H9 (cell line): ENCODE measurements at regions not wholly inside any gene's neighbourhood (a gene's known extent, or its start where the extent isn't known, plus 50 kb on each side); places are given as distances from the start of the nearest gene placed in this dataset.
A peak's percentile ranks its signal among the peaks of the same experiment; 100 is the strongest.

Source experiments
- DNase-seq: peaks from one replicate; pipeline ENCODE4 v3.0.0-alpha.2; 2017
- H2AFZ ChIP-seq: one replicate; pipeline ENCODE4 v1.6.1; 2013; ENCODE audit warnings: mild to moderate bottlenecking, low read length, control low read depth, moderate library complexity
- H2AK5ac ChIP-seq: 2 replicates; pipeline ENCODE4 v1.6.1; 2013; ENCODE audit warnings: low read length, control low read depth, mixed read lengths; ENCODE audit not compliant: insufficient read length
- H2BK120ac ChIP-seq: one replicate; pipeline ENCODE4 v1.6.1; 2013; ENCODE audit warnings: low read depth, mild to moderate bottlenecking, low read length, control low read depth, inconsistent platforms; ENCODE audit not compliant: poor library complexity, severe bottlenecking
- H2BK12ac ChIP-seq: 2 replicates; pipeline ENCODE4 v1.6.1; 2013; ENCODE audit warnings: low read length, control low read depth, mixed read lengths, low read depth; ENCODE audit not compliant: insufficient read length
- H2BK15ac ChIP-seq: 2 replicates; pipeline ENCODE4 v1.6.1; 2013; ENCODE audit warnings: low read depth, low read length, control low read depth
- H2BK20ac ChIP-seq: one replicate; pipeline ENCODE4 v1.6.1; 2013; ENCODE audit warnings: low read depth, mild to moderate bottlenecking, low read length, control low read depth, inconsistent platforms; ENCODE audit not compliant: poor library complexity, severe bottlenecking
- H2BK5ac ChIP-seq: 2 replicates; pipeline ENCODE4 v1.6.1; 2013; ENCODE audit warnings: low read length, control low read depth, mixed read lengths; ENCODE audit not compliant: insufficient read length
- H3K14ac ChIP-seq: 2 replicates; pipeline ENCODE4 v1.6.1; 2013; ENCODE audit warnings: low read length, control low read depth; ENCODE audit not compliant: insufficient read depth
- H3K18ac ChIP-seq: 2 replicates; pipeline ENCODE4 v1.6.1; 2013; ENCODE audit warnings: low read depth, mild to moderate bottlenecking, mixed read lengths, low read length, control low read depth; ENCODE audit not compliant: insufficient read length
- H3K23ac ChIP-seq: 2 replicates; pipeline ENCODE4 v1.6.1; 2013; ENCODE audit warnings: low read length, control low read depth, mixed read lengths, low read depth; ENCODE audit not compliant: insufficient read length
- H3K23me2 ChIP-seq: 2 replicates; pipeline ENCODE4 v1.6.1; 2013; ENCODE audit warnings: low read depth, mild to moderate bottlenecking, mixed read lengths, low read length, control low read depth; ENCODE audit not compliant: insufficient read length, poor library complexity, severe bottlenecking
- H3K27ac ChIP-seq: 2 replicates; pipeline ENCODE4 v1.5.1; 2013; ENCODE audit warnings: low read length, control low read depth, mixed read lengths, low read depth; ENCODE audit not compliant: insufficient read length
- H3K27me3 ChIP-seq: 2 replicates; pipeline ENCODE4 v1.6.1; 2013; ENCODE audit warnings: low read length, control low read depth, inconsistent platforms; ENCODE audit not compliant: insufficient read depth
- H3K4ac ChIP-seq: 2 replicates; pipeline ENCODE4 v1.6.1; 2013; ENCODE audit warnings: low read depth, mild to moderate bottlenecking, control low read depth, inconsistent platforms, low read length, moderate library complexity
- H3K4me1 ChIP-seq: 2 replicates; pipeline ENCODE4 v1.6.1; 2013; ENCODE audit warnings: low read length, control low read depth, inconsistent platforms; ENCODE audit not compliant: insufficient read depth
- H3K4me2 ChIP-seq: 2 replicates; pipeline ENCODE4 v1.6.1; 2013; ENCODE audit warnings: low read length, control low read depth, mixed read lengths; ENCODE audit not compliant: insufficient read length, insufficient read depth
- H3K56ac ChIP-seq: 2 replicates; pipeline ENCODE4 v1.6.1; 2013; ENCODE audit warnings: low read depth, mild to moderate bottlenecking, mixed read lengths, low read length, control low read depth; ENCODE audit not compliant: insufficient read length
- H3K79me1 ChIP-seq: 2 replicates; pipeline ENCODE4 v1.6.1; 2013; ENCODE audit warnings: low read depth, mild to moderate bottlenecking, moderate library complexity, low read length, control low read depth, inconsistent platforms; ENCODE audit not compliant: insufficient read depth, poor library complexity, severe bottlenecking
- H3K79me2 ChIP-seq: 2 replicates; pipeline ENCODE4 v1.6.1; 2013; ENCODE audit warnings: low read length, control low read depth, inconsistent platforms; ENCODE audit not compliant: insufficient read depth
- H3K9ac ChIP-seq: 2 replicates; pipeline ENCODE4 v1.6.1; 2013; ENCODE audit warnings: low read length, control low read depth, mixed read lengths; ENCODE audit not compliant: insufficient read length; ENCODE audit errors: extremely low read depth
- H3K9me3 ChIP-seq: one replicate; pipeline ENCODE4 v1.6.1; 2013; ENCODE audit warnings: low read depth, low read length, inconsistent platforms; ENCODE audit not compliant: control insufficient read depth
- H3T11ph ChIP-seq: one replicate; pipeline ENCODE4 v1.6.1; 2013; ENCODE audit warnings: mild to moderate bottlenecking, low read length, control low read depth, inconsistent platforms
- H4K20me1 ChIP-seq: one replicate; pipeline ENCODE4 v1.6.1; 2013; ENCODE audit not compliant: control insufficient read depth, insufficient read length, insufficient read depth
- H4K5ac ChIP-seq: 2 replicates; pipeline ENCODE4 v1.6.1; 2013; ENCODE audit warnings: low read depth, mild to moderate bottlenecking, mixed read lengths, low read length, control low read depth; ENCODE audit not compliant: insufficient read length
- H4K8ac ChIP-seq: replicated peaks from 2 replicates; pipeline ENCODE4 v1.6.1; 2013; ENCODE audit warnings: low read length, control low read depth, mixed read lengths, low read depth; ENCODE audit not compliant: insufficient read length
- H4K91ac ChIP-seq: 2 replicates; pipeline ENCODE4 v1.6.1; 2013; ENCODE audit warnings: low read depth, mild to moderate bottlenecking, moderate library complexity, mixed read lengths, low read length, control low read depth; ENCODE audit not compliant: insufficient read length
- H3K27ac Mint-ChIP-seq, 3 experiments: 2 replicates in 2 of 3; 3 replicates in 1 of 3; pipeline ENCODE4 v1.8.0; 2020 to 2021; ENCODE audit warnings: mixed read lengths in 3 of 3, mild to moderate bottlenecking in 1 of 3, moderate library complexity in 1 of 3
- H3K27me3 Mint-ChIP-seq: 2 replicates; pipeline ENCODE4 v1.8.0; 2021; ENCODE audit warnings: low read depth, mild to moderate bottlenecking, moderate library complexity, mixed read lengths
- H3K36me3 Mint-ChIP-seq, 3 experiments: 2 replicates in 2 of 3; 3 replicates in 1 of 3; pipeline ENCODE4 v1.8.0; 2020 to 2021; ENCODE audit warnings: low read depth in 3 of 3, mixed read lengths in 3 of 3; ENCODE audit not compliant: insufficient read depth in 1 of 3
- H3K4me1 Mint-ChIP-seq, 2 experiments: 2 replicates each; pipeline ENCODE4 v1.8.0; 2020; ENCODE audit warnings: mixed read lengths in 2 of 2
- H3K4me3 Mint-ChIP-seq, 2 experiments: 2 replicates in 1 of 2; 3 replicates in 1 of 2; pipeline ENCODE4 v1.8.0; 2020 to 2021; ENCODE audit warnings: mild to moderate bottlenecking in 2 of 2, mixed read lengths in 2 of 2, moderate library complexity in 1 of 2
- H3K9me3 Mint-ChIP-seq, 2 experiments: 2 replicates in 1 of 2; 3 replicates in 1 of 2; pipeline ENCODE4 v1.8.0; 2020; ENCODE audit warnings: mild to moderate bottlenecking in 2 of 2, mixed read lengths in 2 of 2, moderate library complexity in 1 of 2
- CTCF ChIP-seq: fragments of 200-600 bp; sonication (generic); conservative IDR thresholded peaks from 3 replicates; pipeline ENCODE4 v1.8.0; 2021; ENCODE audit warnings: antibody characterized with exemption, mild to moderate bottlenecking
- WGBS: extraction: QIAGEN DNeasy Blood & Tissue Kit; methylation state at CpG from one replicate; pipeline ENCODE4 v1.1.7; 2013; ENCODE audit warnings: missing lambda C conversion rate, low lambda C conversion rate, mixed read lengths; ENCODE audit not compliant: insufficient read length; ENCODE audit errors: extremely low coverage; 5-methylcytosine and 5-hydroxymethylcytosine counted together

GRCh38 chr22:49533886-49534285, 293.8 kb downstream of the BRD1 start:
- Histone ChIP-seq H2BK20ac (no peak overlapping the region), H3K79me2 (no peaks in the 10 kb centered on the region), H3K4me1 (peaks cover 8% of the 10 kb centered on the region; the same call in 1 of the 2 replicates), H4K20me1 (no peaks in the 10 kb centered on the region), H3K9me3 (no peaks in the 10 kb centered on the region), H3K56ac (no peak overlapping the region), H4K8ac (no peak overlapping the region), H3T11ph (no peak overlapping the region), H3K4ac (no peak overlapping the region), H3K14ac (no peak overlapping the region), H2BK15ac (no peak overlapping the region), H3K18ac (no peak overlapping the region), H3K9ac (no peak overlapping the region), H3K27ac (no peak overlapping the region), H3K4me2 (no peak overlapping the region), H2BK5ac (no peak overlapping the region), H4K5ac (no peak overlapping the region), H3K23ac (no peak overlapping the region), H2BK120ac (no peak overlapping the region), H4K91ac (no peak overlapping the region), H3K79me1 (no peaks in the 10 kb centered on the region), H3K27me3 (no peaks in the 10 kb centered on the region), H3K23me2 (peaks cover 3% of the 10 kb centered on the region), H2AK5ac (no peak overlapping the region), H2BK12ac (no peak overlapping the region), H2AFZ (no peak overlapping the region)
- peak overlapping the region in 1 of 3 experiments; percentile 74; a peak in 1 of 7 replicates for H3K27ac Mint-ChIP-seq
- H3K4me1 Mint-ChIP-seq: peaks cover 48 to 56% of the 10 kb centered on the region in 2 experiments
- no peaks in the 10 kb centered on the region for H3K36me3 Mint-ChIP-seq
- H3K27me3 Mint-ChIP-seq: peaks cover 2% of the 10 kb centered on the region
- DNase-seq: no peak
- H3K4me3 Mint-ChIP-seq: no peak overlapping the region
- WGBS: no CpG with 5 or more reads among the region's 19 CpGs
- no peak for TF ChIP-seq CTCF
- no peaks in the 10 kb centered on the region for H3K9me3 Mint-ChIP-seq
